C4-2B (cell line): ENCODE measurements at regions not wholly inside any gene's neighbourhood (a gene's known extent, or its start where the extent isn't known, plus 50 kb on each side); places are given as distances from the start of the nearest gene placed in this dataset.

Experiments used
- CTCF ChIP-seq: fragments of 450-650 bp; conservative IDR thresholded peaks from 2 replicates; pipeline ENCODE4 v1.5.1; 2017; ENCODE audit warnings: mild to moderate bottlenecking
- ZFX ChIP-seq: fragments of 450-650 bp; IDR thresholded peaks from 2 replicates; pipeline ENCODE4 v1.6.1; 2017

- TF ChIP-seq ZFX, result no peak
- no peak for TF ChIP-seq CTCF
These were observed 285.5 kb upstream of the IGFBP3 start for GRCh38 chr7:46206476-46207060.
